ENCODE measurements at regions not wholly inside any gene's neighbourhood (a gene's known extent, or its start where the extent isn't known, plus 50 kb on each side); places are given as distances from the start of the nearest gene placed in this dataset.

GRCh38 chr12:125734137-125734536 is 668.9 kb downstream of the AACS start:
- Histone ChIP-seq H3K27me3 (ENCODE audit: control insufficient read depth, insufficient read depth, low read length) (no peaks in the 10 kb centered on the region), H3K36me3 (ENCODE audit: control insufficient read depth, insufficient read depth, low read length) (no peaks in the 10 kb centered on the region), H3K4me3 (ENCODE audit: low read depth, low read length) (no peak overlapping the region)
- ChIA-PET CTCF (interaction anchor here (0.7 kb wide), 1 partner anchor 11 kb away, joined by 3 read pairs; no protein-coding TSS in a partner anchor), POLR2A (no interaction called here)
- no peak for DNase-seq (ENCODE audit: low read depth)
- TF ChIP-seq CTCF (IDR thresholded peaks at IDR 0.05; ENCODE audit: insufficient read depth, low read depth, low read length), result no peak

GRCh38 chr12:125738211-125738610 is 673.0 kb downstream of the AACS start:
- Histone ChIP-seq H3K36me3 (ENCODE audit: control insufficient read depth, insufficient read depth, low read length) (no peaks in the 10 kb centered on the region), H3K27me3 (ENCODE audit: control insufficient read depth, insufficient read depth, low read length) (no peaks in the 10 kb centered on the region), H3K4me3 (ENCODE audit: low read depth, low read length) (no peak overlapping the region)
- POLR2A ChIA-PET, result no interaction called here
- no peak for DNase-seq (ENCODE audit: low read depth)
- CTCF ChIA-PET, result no interaction called here
- no peak for TF ChIP-seq CTCF (IDR thresholded peaks at IDR 0.05; ENCODE audit: insufficient read depth, low read depth, low read length)

DNA sequence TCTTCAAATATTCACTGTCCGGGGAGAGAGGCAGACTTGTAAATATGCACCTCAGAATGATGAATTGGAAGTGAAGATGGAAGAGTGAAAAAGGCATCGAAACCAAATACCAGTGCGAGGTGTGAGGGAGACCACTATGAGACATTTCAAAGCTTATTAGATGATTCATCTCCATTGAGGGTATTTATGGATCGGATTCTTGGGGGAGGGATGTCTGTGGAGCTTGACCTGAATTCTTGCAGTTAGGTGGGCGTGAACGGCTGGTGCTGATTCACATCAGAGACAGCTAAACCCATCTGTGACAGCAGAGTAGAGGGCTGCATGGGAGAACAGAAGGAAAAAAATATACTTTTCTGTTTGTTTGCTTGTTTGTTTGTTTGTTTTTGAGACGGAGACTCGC is 677.2 kb downstream of the AACS start:
- no peak for DNase-seq (ENCODE audit: low read depth)
- ChIA-PET POLR2A (no interaction called here), CTCF (interaction anchor here (0.6 kb wide), 1 partner anchor 1134 kb away, joined by 3 read pairs; no protein-coding TSS in a partner anchor)
- H3K27me3 ChIP-seq (ENCODE audit: control insufficient read depth, insufficient read depth, low read length), result no peaks in the 10 kb centered on the region
- H3K36me3 ChIP-seq (ENCODE audit: control insufficient read depth, insufficient read depth, low read length), result no peaks in the 10 kb centered on the region
- no peak overlapping the region for H3K4me3 ChIP-seq (ENCODE audit: low read depth, low read length)
- no peak for TF ChIP-seq CTCF (IDR thresholded peaks at IDR 0.05; ENCODE audit: insufficient read depth, low read depth, low read length)

DNA sequence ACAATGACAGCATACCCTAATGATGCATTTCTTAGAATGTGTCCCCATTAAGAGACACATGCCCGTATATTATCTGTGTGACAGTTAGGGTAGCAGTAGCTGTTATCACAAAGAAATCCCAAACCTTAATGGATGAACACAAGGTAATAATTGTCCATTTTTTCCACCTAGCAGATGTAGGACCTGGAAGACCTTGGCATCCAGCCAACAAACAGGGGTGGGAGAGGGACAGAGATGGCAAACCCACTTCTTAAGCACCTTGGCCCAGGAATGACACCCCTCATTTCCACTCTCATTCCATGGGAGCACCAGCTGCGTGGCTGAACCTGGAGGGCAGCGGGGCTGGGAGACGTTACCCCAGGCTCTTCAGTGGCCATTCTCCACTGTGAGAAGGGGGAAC is 679.0 kb downstream of the AACS start:
- TF ChIP-seq CTCF (IDR thresholded peaks at IDR 0.05; ENCODE audit: insufficient read depth, low read depth, low read length), result no peak
- H3K27me3 ChIP-seq (ENCODE audit: control insufficient read depth, insufficient read depth, low read length), result no peaks in the 10 kb centered on the region
- POLR2A ChIA-PET, result no interaction called here
- H3K4me3 ChIP-seq (ENCODE audit: low read depth, low read length), result no peak overlapping the region
- CTCF ChIA-PET, result no interaction called here
- no peak for DNase-seq (ENCODE audit: low read depth)
- no peaks in the 10 kb centered on the region for H3K36me3 ChIP-seq (ENCODE audit: control insufficient read depth, insufficient read depth, low read length)

- Histone ChIP-seq H3K4me3 (ENCODE audit: low read depth, low read length) (no peak overlapping the region), H3K27me3 (ENCODE audit: control insufficient read depth, insufficient read depth, low read length) (no peaks in the 10 kb centered on the region), H3K36me3 (ENCODE audit: control insufficient read depth, insufficient read depth, low read length) (no peaks in the 10 kb centered on the region)
- no peak for TF ChIP-seq CTCF (IDR thresholded peaks at IDR 0.05; ENCODE audit: insufficient read depth, low read depth, low read length)
- ChIA-PET CTCF (no interaction called here), POLR2A (no interaction called here)
- DNase-seq (ENCODE audit: low read depth), result no peak
These were observed 690.3 kb downstream of the AACS start for GRCh38 chr12:125755512-125755911.
